Prostate gland (tissue), 2 donors: ENCODE measurements at regions not wholly inside any gene's neighbourhood (a gene's known extent, or its start where the extent isn't known, plus 50 kb on each side); places are given as distances from the start of the nearest gene placed in this dataset.

ENCODE experiments used
- DNase-seq: peaks from one replicate; pipeline ENCODE4 v3.0.0-alpha.2; 2019; ENCODE audit warnings: low spot score
- H3K27ac ChIP-seq, 2 donors: fragments of 200-600 bp; sonication (generic); 2 replicates each; pipeline ENCODE4 v1.5.1; 2017 to 2019
- H3K27me3 ChIP-seq: fragments of 200-600 bp; sonication (generic); replicated peaks from 2 replicates; pipeline ENCODE4 v1.5.1; 2019; ENCODE audit not compliant: insufficient read depth
- H3K36me3 ChIP-seq, 2 donors: fragments of 200-600 bp; sonication (generic); 1 replicate in 1 of 2; 2 replicates in 1 of 2; pipeline versions ENCODE4 v1.5.1 to v1.8.1; 2017 to 2019
- H3K4me1 ChIP-seq: fragments of 200-600 bp; sonication (generic); replicated peaks from 2 replicates; pipeline ENCODE4 v1.5.1; 2019
- H3K4me3 ChIP-seq, 2 donors: fragments of 200-600 bp; sonication (generic); 2 replicates each; pipeline ENCODE4 v1.5.1; 2017 to 2019
- H3K9me3 ChIP-seq: fragments of 200-600 bp; sonication (generic); 2 replicates; pipeline ENCODE4 v1.5.1; 2017
- CTCF ChIP-seq, 4 experiments: fragments of 200-600 bp in 2 of 4; fragments of 450-650 bp in 2 of 4; sonication (generic) in 2 of 4; IDR thresholded peaks; 1 replicate in 3 of 4; 2 replicates in 1 of 4; pipeline ENCODE4 v1.5.1; 2016 to 2019; ENCODE audit warnings: antibody characterized with exemption in 4 of 4, mild to moderate bottlenecking in 2 of 4, moderate library complexity in 2 of 4
- POLR2A ChIP-seq: fragments of 450-650 bp; IDR thresholded peaks from one replicate; pipeline ENCODE4 v1.6.1; 2016; ENCODE audit warnings: antibody characterized with exemption, mild to moderate bottlenecking
- POLR2AphosphoS5 ChIP-seq: sonication (generic); formaldehyde crosslinking; IDR thresholded peaks from one replicate; pipeline ENCODE4 v1.6.1; 2017; ENCODE audit warnings: antibody characterized with exemption
- WGBS: methylation state at CpG from one replicate; pipeline ENCODE4 v1.1.5; 2018; 5-methylcytosine and 5-hydroxymethylcytosine counted together
- intact Hi-C: fragments of 100-400 bp; cut with DNase I; formaldehyde crosslinking; loops from one replicate; pipeline ENCODE4 v1.14.2; 2022

- no peaks in the 10 kb centered on the region for H3K36me3 ChIP-seq
- intact Hi-C loops: no loop called here
- 28% methylated on average over 4 of the region's 4 CpGs for WGBS
- no peaks in the 10 kb centered on the region for H3K9me3 ChIP-seq
- H3K27ac ChIP-seq: no peak overlapping the region
- TF ChIP-seq POLR2A (no peak), POLR2AphosphoS5 (peak; percentile 28)
- no peak overlapping the region for H3K4me3 ChIP-seq
- no peaks in the 10 kb centered on the region for H3K27me3 ChIP-seq
- DNase-seq: peak; percentile 15
- no peaks in the 10 kb centered on the region for H3K4me1 ChIP-seq
Measured at GRCh38 chr5:122252319-122252718, 59.7 kb upstream of the SNCAIP start.

- Histone ChIP-seq H3K4me1 (no peaks in the 10 kb centered on the region), H3K9me3 (no peaks in the 10 kb centered on the region), H3K4me3 (no peak overlapping the region), H3K36me3 (no peaks in the 10 kb centered on the region), H3K27ac (no peak overlapping the region), H3K27me3 (no peaks in the 10 kb centered on the region)
- DNase-seq: no peak
- intact Hi-C loops: no loop called here
- no peak for TF ChIP-seq CTCF (IDR thresholded peaks at IDR 0.05)
- no peak for TF ChIP-seq POLR2AphosphoS5
- TF ChIP-seq POLR2A: no peak
Measured at GRCh38 chr5:122253794-122254193, 58.2 kb upstream of the SNCAIP start.

GRCh38 chr5:122256388-122256787 lies 55.6 kb upstream of the SNCAIP start:
- no peak overlapping the region for H3K27ac ChIP-seq
- H3K4me3 ChIP-seq: no peak overlapping the region
- no peaks in the 10 kb centered on the region for H3K27me3 ChIP-seq
- no peak for TF ChIP-seq CTCF (IDR thresholded peaks at IDR 0.05)
- TF ChIP-seq POLR2A: no peak
- TF ChIP-seq POLR2AphosphoS5: no peak
- intact Hi-C loops: no loop called here
- no peaks in the 10 kb centered on the region for H3K9me3 ChIP-seq
- DNase-seq: no peak
- no peaks in the 10 kb centered on the region for H3K4me1 ChIP-seq
- no peaks in the 10 kb centered on the region for H3K36me3 ChIP-seq
- WGBS: 45% methylated on average over 1 of the region's 1 CpG

GRCh38 chr5:122257000-122257399 lies 55.0 kb upstream of the SNCAIP start:
- H3K4me1 ChIP-seq: no peaks in the 10 kb centered on the region
- no peak overlapping the region for H3K27ac ChIP-seq
- no peak overlapping the region for H3K4me3 ChIP-seq
- no peaks in the 10 kb centered on the region for H3K27me3 ChIP-seq
- no peak for TF ChIP-seq POLR2AphosphoS5
- no peak for TF ChIP-seq CTCF (IDR thresholded peaks at IDR 0.05)
- no peak for TF ChIP-seq POLR2A
- intact Hi-C loops: no loop called here
- no peak for DNase-seq
- no peaks in the 10 kb centered on the region for H3K9me3 ChIP-seq
- WGBS: 96% methylated on average over 8 of the region's 8 CpGs
- H3K36me3 ChIP-seq: no peaks in the 10 kb centered on the region

GRCh38 chr5:122258241-122258640 lies 53.8 kb upstream of the SNCAIP start:
- Histone ChIP-seq H3K4me3 (no peak overlapping the region), H3K27ac (no peak overlapping the region), H3K4me1 (no peaks in the 10 kb centered on the region), H3K36me3 (no peaks in the 10 kb centered on the region), H3K27me3 (no peaks in the 10 kb centered on the region), H3K9me3 (no peaks in the 10 kb centered on the region)
- 88% methylated on average over 1 of the region's 1 CpG for WGBS
- DNase-seq: no peak
- intact Hi-C loops: no loop called here
- TF ChIP-seq POLR2AphosphoS5: no peak
- no peak for TF ChIP-seq POLR2A
- TF ChIP-seq CTCF (IDR thresholded peaks at IDR 0.05): no peak
